GM18499 (cell line): ENCODE measurements at regions not wholly inside any gene's neighbourhood (a gene's known extent, or its start where the extent isn't known, plus 50 kb on each side); places are given as distances from the start of the nearest gene placed in this dataset.
"Not testable (repeated sequence)": the region's sequence is repeated elsewhere in the genome, so short reads cannot be mapped to it uniquely, and the experiment has no call there.

ENCODE experiments used
- ATAC-seq: cut with Tn5 transposase; IDR thresholded peaks from one replicate; pipeline ENCODE4 v1.9.1; 2021; ENCODE audit warnings: moderate number of reproducible peaks; ENCODE audit not compliant: insufficient read depth, unreplicated experiment

GRCh38 chr5:159673538-159673937 lies 242.7 kb upstream of the ADRA1B start:
- ATAC-seq = no peak

DNA sequence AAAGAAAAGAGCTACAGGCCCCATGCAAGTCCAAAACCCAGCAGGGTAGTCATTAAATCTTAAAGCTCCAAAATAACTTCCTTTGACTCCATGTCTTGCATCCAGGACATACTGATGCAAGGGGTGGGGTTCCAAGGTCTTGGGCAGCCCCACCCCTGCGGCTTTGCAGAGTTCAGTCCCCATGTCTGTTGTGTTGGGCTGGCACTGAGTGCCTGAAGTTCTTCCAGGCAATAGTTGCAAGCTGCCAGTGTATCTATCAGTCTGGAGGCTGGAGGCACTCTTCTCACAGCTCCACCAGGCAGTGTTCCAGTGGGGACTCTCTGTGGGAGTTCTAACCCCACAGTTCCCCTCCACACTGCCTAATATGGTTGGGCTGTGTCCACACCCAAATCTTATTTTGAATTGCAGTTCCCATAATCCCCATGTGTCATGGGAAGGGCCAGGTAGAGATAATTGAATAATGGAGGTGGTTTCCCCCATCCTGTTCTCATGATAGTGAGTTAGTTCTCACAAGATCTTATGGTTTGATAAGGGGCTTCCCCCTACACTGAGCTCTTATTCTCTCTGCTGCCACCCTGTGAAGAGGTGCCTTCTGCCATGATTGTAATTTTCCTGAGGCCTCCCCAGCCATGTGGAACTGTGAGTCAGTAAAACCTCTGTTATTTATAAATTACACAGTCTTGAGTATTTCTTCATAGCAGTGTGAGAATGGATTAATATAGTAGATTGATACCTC lies 237.5 kb upstream of the ADRA1B start:
- ATAC-seq = no peak

- ATAC-seq = no peak
These were observed 236.2 kb upstream of the ADRA1B start for GRCh38 chr5:159680095-159680494.

DNA sequence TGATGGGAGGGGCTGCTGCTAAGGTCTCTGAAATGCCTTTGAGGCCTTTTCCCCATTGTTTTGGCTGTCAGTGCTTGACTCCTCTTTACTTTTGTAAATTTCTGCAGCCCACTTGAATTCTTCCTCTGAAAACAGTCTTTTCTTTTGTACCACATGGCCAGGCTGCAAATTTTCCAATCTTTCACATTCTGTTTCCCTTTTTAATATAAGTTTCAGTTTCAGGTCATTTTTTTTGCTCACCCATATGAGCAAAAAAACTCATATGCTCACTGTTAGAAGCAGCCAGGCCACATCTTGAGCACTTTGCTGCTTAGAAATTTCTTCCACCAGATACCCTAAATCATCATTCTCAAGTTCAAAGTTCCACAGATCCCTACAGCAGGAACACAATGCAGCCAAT lies 234.6 kb upstream of the ADRA1B start:
- ATAC-seq = no peak

- no peak for ATAC-seq
These were observed 233.7 kb upstream of the ADRA1B start for GRCh38 chr5:159682623-159683022.

GRCh38 chr5:159687892-159688291 lies 228.4 kb upstream of the ADRA1B start:
- ATAC-seq = not testable (repeated sequence)

- no peak for ATAC-seq
These were observed 220.5 kb upstream of the ADRA1B start for GRCh38 chr5:159695741-159696294.

DNA sequence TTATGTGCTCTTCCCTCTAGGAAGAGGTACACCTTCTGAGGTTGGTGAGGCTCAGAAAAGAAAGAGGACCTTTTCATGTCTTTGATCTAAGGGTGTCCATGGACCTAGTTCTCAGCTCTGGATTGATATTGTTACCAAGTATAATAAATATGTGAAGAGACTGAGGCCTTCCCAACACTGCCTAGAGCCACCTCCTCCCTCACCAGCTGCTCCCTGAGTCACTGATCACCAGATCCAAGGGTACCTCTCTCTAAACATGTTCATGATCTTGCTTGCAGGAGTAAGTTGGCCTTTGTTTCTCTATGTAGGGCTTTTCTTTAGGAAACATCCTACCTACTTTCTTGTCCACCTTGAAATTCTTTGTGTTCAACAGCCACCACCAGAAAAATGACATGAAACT lies 218.8 kb upstream of the ADRA1B start:
- ATAC-seq = no peak

DNA sequence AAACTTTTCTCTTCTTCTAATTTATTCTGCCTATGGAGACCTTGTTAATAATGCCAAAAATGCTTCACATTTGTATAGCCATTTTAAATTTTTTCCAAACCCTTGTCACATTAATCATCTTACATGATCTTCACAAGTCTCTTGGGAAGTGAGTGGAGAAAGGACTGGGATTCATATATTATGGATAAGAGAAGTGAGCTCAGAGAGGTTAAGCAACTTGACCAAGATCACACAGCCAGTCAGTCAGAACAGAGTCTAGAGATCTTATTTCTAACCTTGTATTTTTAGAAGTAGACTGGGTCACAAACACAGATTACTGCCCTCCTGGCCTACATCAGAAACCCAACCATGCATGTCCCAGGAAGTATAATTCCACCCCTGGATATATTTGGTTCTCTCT lies 218.0 kb upstream of the ADRA1B start:
- no peak for ATAC-seq

GRCh38 chr5:159700016-159700415 lies 216.3 kb upstream of the ADRA1B start:
- no peak for ATAC-seq

- ATAC-seq = no peak
These were observed 214.0 kb upstream of the ADRA1B start for GRCh38 chr5:159702301-159702700.

- no peak for ATAC-seq
These were observed 213.5 kb upstream of the ADRA1B start for GRCh38 chr5:159702826-159703225.

GRCh38 chr5:159704160-159704559 lies 212.1 kb upstream of the ADRA1B start:
- no peak for ATAC-seq

DNA sequence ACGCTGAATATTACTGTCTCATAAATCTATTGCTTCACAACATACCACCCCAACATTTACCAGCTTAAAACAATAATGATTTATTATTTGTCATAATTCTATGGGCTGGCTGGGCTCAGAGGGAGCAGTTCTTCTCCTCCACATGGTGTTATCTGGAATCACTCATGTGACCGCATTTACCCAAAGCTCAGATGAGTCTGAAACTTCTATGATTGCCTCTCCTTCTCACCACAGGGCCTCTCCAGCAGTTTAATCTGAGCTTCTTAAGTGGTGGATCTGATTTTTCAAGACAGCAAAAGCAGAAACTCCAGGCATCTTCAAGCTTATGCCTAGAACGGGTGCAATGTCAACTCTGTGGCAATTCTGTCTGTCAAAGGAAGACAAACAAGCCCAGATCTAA lies 210.3 kb upstream of the ADRA1B start:
- no peak for ATAC-seq

- ATAC-seq = no peak
These were observed 208.2 kb upstream of the ADRA1B start for GRCh38 chr5:159708090-159708489.

DNA sequence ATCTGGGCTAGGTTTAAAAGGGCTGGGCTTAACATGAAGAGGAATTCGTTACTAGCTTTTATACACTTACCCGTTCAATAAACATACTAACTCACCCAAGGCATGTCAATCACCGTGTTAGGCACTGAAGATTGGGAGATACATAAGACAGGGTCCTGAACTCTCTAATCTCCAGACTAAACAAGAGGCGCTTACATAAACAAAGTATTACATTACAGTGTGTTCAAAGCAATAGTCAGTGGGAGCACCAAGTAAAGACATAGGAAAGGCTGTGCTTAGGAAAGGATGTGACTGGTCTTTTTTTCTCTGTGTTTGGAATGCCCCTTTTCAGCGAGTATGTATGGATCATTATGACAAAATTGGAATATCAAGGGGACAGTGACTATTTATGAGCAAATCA lies 203.6 kb upstream of the ADRA1B start:
- no peak for ATAC-seq

DNA sequence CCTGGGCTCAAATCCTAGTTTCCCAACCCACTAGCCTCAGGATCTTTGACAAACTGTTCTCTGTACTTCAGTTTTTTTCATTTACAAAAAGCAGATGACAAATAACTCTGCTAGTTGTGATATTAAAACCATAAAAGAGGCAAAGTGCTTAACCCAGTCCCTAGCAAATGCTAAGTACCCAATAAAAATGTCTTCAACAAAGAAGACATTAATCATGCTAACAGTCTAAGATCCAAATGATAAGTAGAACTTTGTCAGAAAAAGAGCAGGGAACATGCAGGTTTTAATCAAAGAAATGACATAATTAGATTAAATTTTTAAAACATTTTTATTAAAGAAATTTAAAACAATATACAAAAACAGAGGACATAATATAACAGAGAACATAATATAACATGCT lies 203.0 kb upstream of the ADRA1B start:
- no peak for ATAC-seq

DNA sequence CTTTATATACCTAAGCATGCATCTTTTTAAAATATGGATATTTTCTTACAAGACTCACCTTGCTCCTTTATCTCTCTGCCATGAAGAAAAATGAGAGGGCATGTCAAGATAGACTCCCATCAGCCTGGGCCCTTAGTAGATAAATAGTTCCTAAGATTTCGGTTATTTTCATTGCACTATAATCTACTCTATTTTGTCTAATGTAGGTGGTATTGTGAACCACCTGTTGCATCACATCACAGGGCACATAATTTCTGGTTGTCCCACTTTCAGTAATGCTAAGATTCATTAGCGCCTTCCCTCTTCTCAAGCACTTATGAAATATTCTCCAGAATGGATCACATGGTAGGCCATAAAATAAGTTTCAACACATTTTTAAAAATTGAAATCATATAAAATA lies 202.5 kb upstream of the ADRA1B start:
- no peak for ATAC-seq

DNA sequence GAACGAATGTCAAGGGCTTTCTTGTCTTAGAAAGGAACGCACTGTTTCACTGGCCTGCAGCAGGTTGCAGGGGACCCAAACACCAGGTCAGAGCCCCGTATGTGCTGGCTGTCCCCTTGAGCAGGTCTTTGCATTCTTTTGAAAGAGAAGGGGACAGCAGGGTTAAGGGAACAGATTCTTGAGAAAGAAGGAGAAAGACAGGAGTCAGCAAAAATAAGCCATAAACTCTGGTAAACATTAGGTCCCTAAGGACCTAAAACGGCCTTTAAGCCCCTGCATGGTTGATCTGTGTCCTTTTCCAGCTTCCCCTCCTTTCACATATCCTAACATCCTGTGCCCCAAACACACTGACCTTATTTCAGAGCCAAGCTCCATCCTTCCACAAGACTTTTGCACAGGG lies 190.8 kb upstream of the ADRA1B start:
- ATAC-seq = no peak

- no peak for ATAC-seq
These were observed 189.1 kb upstream of the ADRA1B start for GRCh38 chr5:159727167-159727566.

- no peak for ATAC-seq
These were observed 186.0 kb upstream of the ADRA1B start for GRCh38 chr5:159730285-159730684.

GRCh38 chr5:159732220-159732619 lies 184.1 kb upstream of the ADRA1B start:
- no peak for ATAC-seq
